ENCODE measurements at regions not wholly inside any gene's neighbourhood (a gene's known extent, or its start where the extent isn't known, plus 50 kb on each side); places are given as distances from the start of the nearest gene placed in this dataset.

GRCh38 chr11:129285402-129285786 is 90.3 kb upstream of the BARX2 start:
- CTCF ChIA-PET = no interaction called here
- intact Hi-C loops (cut with micrococcal nuclease) (no loop called here), dilution Hi-C loops (cut with HindIII; ENCODE audit: low sequenced_read_pairs, unreplicated experiment) (no loop called here)

More at GRCh38 chr11:129285402-129285786, 90.3 kb upstream of the BARX2 start:
- Histone ChIP-seq H3K14ac (replicated peaks; ENCODE audit: low read depth, low read length) (no peak overlapping the region), H3K9me3 (ENCODE audit: control insufficient read depth, insufficient read depth, low read length) (no peaks in the 10 kb centered on the region), H3K79me1 (ENCODE audit: low read depth in 1 of 2, low read length in 2 of 2) (no peaks in the 10 kb centered on the region), H4K5ac (ENCODE audit: low read depth, low read length) (no peak overlapping the region), H3K4me2 (ENCODE audit: low read depth, low read length) (no peak overlapping the region), H2BK20ac (ENCODE audit: low read depth, low read length) (no peak overlapping the region), H4K8ac (ENCODE audit: low read depth in 2 of 2, low read length in 2 of 2) (no peak overlapping the region), H2BK120ac (ENCODE audit: low read depth, low read length) (no peak overlapping the region), H2AK5ac (ENCODE audit: low read depth, low read length) (no peak overlapping the region), H3K9me1 (ENCODE audit: insufficient read depth, low read length) (no peaks in the 10 kb centered on the region), H3K27ac (ENCODE audit: insufficient read depth, low read length) (no peak overlapping the region), H3K36me3 (ENCODE audit: control insufficient read depth, insufficient read depth, low read length) (no peaks in the 10 kb centered on the region), H2AFZ (replicated peaks; ENCODE audit: low read length, poor library complexity) (no peak overlapping the region), H3K4me1 (ENCODE audit: control insufficient read depth, insufficient read depth, low read length) (peaks cover 2% of the 10 kb centered on the region; the same call in 1 of the 2 replicates), H4K91ac (ENCODE audit: insufficient read depth, low read depth, low read length) (no peak overlapping the region), H3K4ac (ENCODE audit: low read depth, low read length) (no peak overlapping the region), H4K20me1 (ENCODE audit: insufficient read depth, low read length) (no peaks in the 10 kb centered on the region), H3K9ac (ENCODE audit: low read depth, low read length) (no peak overlapping the region), H3K23ac (ENCODE audit: low read depth, low read length) (no peak overlapping the region), H3K56ac (ENCODE audit: extremely low read depth, insufficient read depth, low read length) (no peak overlapping the region), H3K27me3 (ENCODE audit: control insufficient read depth, insufficient read depth, low read length) (peaks cover 11% of the 10 kb centered on the region), H3K4me3 (ENCODE audit: insufficient read depth, low read depth, low read length) (no peak overlapping the region), H3K18ac (ENCODE audit: low read depth, low read length) (no peak overlapping the region), H2AK9ac (replicated peaks; ENCODE audit: low read depth, low read length, poor library complexity) (no peak overlapping the region), H2BK5ac (ENCODE audit: low read depth, low read length, poor library complexity, severe bottlenecking) (no peak overlapping the region), H2BK15ac (ENCODE audit: low read depth, low read length) (no peak overlapping the region)
- no TSS peak for BruUV-seq (replicated peaks)
- in situ Hi-C loops (cut with MboI; ENCODE audit: low sequenced_read_pairs) = no loop called here
- POLR2A ChIA-PET (ENCODE audit: unreplicated experiment) = no interaction called here
- WGBS, 2 experiments (ENCODE audit: extremely low coverage in 2 of 2, insufficient read length in 1 of 2) = no CpG with 5 or more reads among the region's 1 CpG
- DNase-seq (no peak), ATAC-seq (ENCODE audit: low read depth) (no peak)
- TF ChIP-seq FOS (IDR thresholded peaks at IDR 0.05; ENCODE audit: low read depth, low read length) (no peak), USF2 (IDR thresholded peaks at IDR 0.05; ENCODE audit: low read depth, low read length) (no peak), SMC3 (IDR thresholded peaks at IDR 0.05; ENCODE audit: low read depth, low read length) (no peak), MXI1 (IDR thresholded peaks at IDR 0.05; ENCODE audit: borderline replicate concordance, low read depth, low read length) (no peak)
